Esophagus squamous epithelium (tissue), 5 donors: ENCODE measurements at regions not wholly inside any gene's neighbourhood (a gene's known extent, or its start where the extent isn't known, plus 50 kb on each side); places are given as distances from the start of the nearest gene placed in this dataset.
"Not testable (repeated sequence)": the region's sequence is repeated elsewhere in the genome, so short reads cannot be mapped to it uniquely, and the experiment has no call there.

Source experiments
- DNase-seq: peaks from one replicate; lab custom pipeline; 2025; lab: John Stamatoyannopoulos, UW
- H3K27ac ChIP-seq, 4 donors: fragments of 200-600 bp; sonication (generic); one replicate each; pipeline ENCODE4 v1.5.1; 2016 to 2019; ENCODE audit warnings: mild to moderate bottlenecking in 1 of 4
- H3K27me3 ChIP-seq, 4 donors: fragments of 200-600 bp; sonication (generic); 1 replicate in 3 of 4; 2 replicates in 1 of 4; pipeline versions ENCODE4 v1.5.1 to v1.6.0; 2017 to 2021; ENCODE audit warnings: antibody characterized with exemption in 1 of 4
- H3K36me3 ChIP-seq, 3 donors: fragments of 200-600 bp; sonication (generic); one replicate each; pipeline ENCODE4 v1.5.1; 2016 to 2019
- H3K4me1 ChIP-seq, 3 donors: fragments of 200-600 bp; sonication (generic); one replicate each; pipeline ENCODE4 v1.5.1; 2017 to 2019
- H3K4me3 ChIP-seq, 4 donors: fragments of 200-600 bp; sonication (generic); 1 replicate in 3 of 4; 2 replicates in 1 of 4; pipeline ENCODE4 v1.5.1; 2016 to 2019; ENCODE audit warnings: mild to moderate bottlenecking in 2 of 4, moderate library complexity in 1 of 4
- H3K9me3 ChIP-seq, 3 donors: fragments of 200-600 bp; sonication (generic); one replicate each; pipeline ENCODE4 v1.5.1; 2016 to 2019
- CTCF ChIP-seq, 6 experiments: fragments of 450-650 bp in 4 of 6; fragments of 200-600 bp in 2 of 6; sonication (generic) in 2 of 6; IDR thresholded peaks; one replicate each; pipeline ENCODE4 v1.5.1; 2016 to 2019; ENCODE audit warnings: antibody characterized with exemption in 6 of 6, mild to moderate bottlenecking in 4 of 6, moderate library complexity in 4 of 6
- POLR2A ChIP-seq, 4 donors: fragments of 450-650 bp; IDR thresholded peaks; one replicate each; pipeline ENCODE4 v1.6.1; 2017; ENCODE audit warnings: antibody characterized with exemption in 4 of 4, mild to moderate bottlenecking in 4 of 4, moderate library complexity in 3 of 4
- WGBS, 2 donors: methylation state at CpG; one replicate each; pipeline ENCODE4 v1.1.5; 2018; 5-methylcytosine and 5-hydroxymethylcytosine counted together
- intact Hi-C: fragments of 100-400 bp; cut with DNase I; formaldehyde crosslinking; loops from one replicate; pipeline ENCODE4 v1.15.0; 2022
- donor health status: DM: yes; HTN: yes; CAD: no.

- Histone ChIP-seq H3K4me1 (no peaks in the 10 kb centered on the region), H3K36me3 (no peaks in the 10 kb centered on the region), H3K27me3 (no peaks in the 10 kb centered on the region), H3K9me3 (no peaks in the 10 kb centered on the region), H3K27ac (no peak overlapping the region), H3K4me3 (no peak overlapping the region)
- intact Hi-C loops, result no loop called here
- DNase-seq, result no peak
- TF ChIP-seq CTCF (IDR thresholded peaks at IDR 0.05), result no peak
- no peak for TF ChIP-seq POLR2A (IDR thresholded peaks at IDR 0.05)
- 50 to 55% methylated on average over 7 of the region's 7 CpGs for WGBS, 2 donors
Measured at GRCh38 chr13:81106348-81106747, 765.4 kb upstream of the SPRY2 start.

GRCh38 chr13:81104035-81104715, 763.2 kb upstream of the SPRY2 start:
- no peaks in the 10 kb centered on the region for H3K36me3 ChIP-seq
- H3K27me3 ChIP-seq, result no peaks in the 10 kb centered on the region
- WGBS, 2 donors, result 54 to 76% methylated on average over 1 of the region's 1 CpG
- no peak overlapping the region for H3K4me3 ChIP-seq
- no peaks in the 10 kb centered on the region for H3K4me1 ChIP-seq
- no peak for TF ChIP-seq CTCF (IDR thresholded peaks at IDR 0.05)
- intact Hi-C loops, result no loop called here
- no peaks in the 10 kb centered on the region for H3K9me3 ChIP-seq
- no peak for DNase-seq
- H3K27ac ChIP-seq, result no peak overlapping the region

- H3K9me3 ChIP-seq, intact Hi-C loops: not testable (repeated sequence)
- 60 to 86% methylated on average over 1 to 3 of the region's 27 CpGs for WGBS, 2 donors
Measured at GRCh38 chr13:81102066-81102465, 761.1 kb upstream of the SPRY2 start.

GRCh38 chr13:81089371-81090157, 748.6 kb upstream of the SPRY2 start:
- H3K27ac ChIP-seq, result no peak overlapping the region
- WGBS, 2 donors, result 85 to 87% methylated on average over 4 of the region's 4 CpGs
- TF ChIP-seq POLR2A (IDR thresholded peaks at IDR 0.05) (no peak), CTCF (IDR thresholded peaks at IDR 0.05) (no peak)
- no peaks in the 10 kb centered on the region for H3K4me1 ChIP-seq
- H3K27me3 ChIP-seq, result no peaks in the 10 kb centered on the region
- no peaks in the 10 kb centered on the region for H3K9me3 ChIP-seq
- intact Hi-C loops, result no loop called here
- H3K36me3 ChIP-seq, result no peaks in the 10 kb centered on the region
- H3K4me3 ChIP-seq, result no peak overlapping the region
- DNase-seq, result no peak

More at GRCh38 chr13:81102066-81102465, 761.1 kb upstream of the SPRY2 start:
- H3K36me3 ChIP-seq, H3K4me1 ChIP-seq, H3K27me3 ChIP-seq, DNase-seq, H3K27ac ChIP-seq, H3K4me3 ChIP-seq: not testable (repeated sequence)

- Histone ChIP-seq H3K27ac (no peak overlapping the region), H3K4me1 (no peaks in the 10 kb centered on the region), H3K36me3 (no peaks in the 10 kb centered on the region), H3K9me3 (no peaks in the 10 kb centered on the region), H3K27me3 (no peaks in the 10 kb centered on the region), H3K4me3 (no peak overlapping the region)
- DNase-seq, result no peak
- no peak for TF ChIP-seq CTCF (IDR thresholded peaks at IDR 0.05)
- TF ChIP-seq POLR2A (IDR thresholded peaks at IDR 0.05), result no peak
- intact Hi-C loops, result no loop called here
- WGBS, 2 donors, result 46 to 58% methylated on average over 2 of the region's 2 CpGs
Measured at GRCh38 chr13:81080911-81081454, 740.1 kb upstream of the SPRY2 start.
